ENCODE measurements at regions not wholly inside any gene's neighbourhood (a gene's known extent, or its start where the extent isn't known, plus 50 kb on each side); places are given as distances from the start of the nearest gene placed in this dataset.

DNA sequence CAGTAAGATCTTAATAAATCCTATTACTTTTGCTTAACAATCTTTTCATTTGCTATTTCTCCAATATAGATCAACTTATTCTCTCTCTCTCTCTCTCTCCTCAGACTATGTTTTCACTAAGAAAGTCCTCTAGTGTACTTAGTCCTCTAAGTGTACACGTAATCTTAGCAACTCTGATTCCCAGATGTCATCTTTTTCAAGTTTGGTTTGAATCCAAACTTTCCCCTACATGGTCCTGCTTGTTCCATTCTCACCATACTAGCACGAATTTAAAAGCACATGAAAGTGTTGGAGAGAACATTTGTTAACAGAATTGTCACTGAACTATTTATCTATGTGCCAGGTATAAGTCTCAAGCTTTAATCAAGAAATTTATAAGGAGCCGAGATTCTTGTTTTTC lies 202.9 kb downstream of the SPRY2 start:
- no peak for TF ChIP-seq EZH2 (IDR thresholded peaks at IDR 0.05; ENCODE audit: low read length)
- TF ChIP-seq, protein P1, sequence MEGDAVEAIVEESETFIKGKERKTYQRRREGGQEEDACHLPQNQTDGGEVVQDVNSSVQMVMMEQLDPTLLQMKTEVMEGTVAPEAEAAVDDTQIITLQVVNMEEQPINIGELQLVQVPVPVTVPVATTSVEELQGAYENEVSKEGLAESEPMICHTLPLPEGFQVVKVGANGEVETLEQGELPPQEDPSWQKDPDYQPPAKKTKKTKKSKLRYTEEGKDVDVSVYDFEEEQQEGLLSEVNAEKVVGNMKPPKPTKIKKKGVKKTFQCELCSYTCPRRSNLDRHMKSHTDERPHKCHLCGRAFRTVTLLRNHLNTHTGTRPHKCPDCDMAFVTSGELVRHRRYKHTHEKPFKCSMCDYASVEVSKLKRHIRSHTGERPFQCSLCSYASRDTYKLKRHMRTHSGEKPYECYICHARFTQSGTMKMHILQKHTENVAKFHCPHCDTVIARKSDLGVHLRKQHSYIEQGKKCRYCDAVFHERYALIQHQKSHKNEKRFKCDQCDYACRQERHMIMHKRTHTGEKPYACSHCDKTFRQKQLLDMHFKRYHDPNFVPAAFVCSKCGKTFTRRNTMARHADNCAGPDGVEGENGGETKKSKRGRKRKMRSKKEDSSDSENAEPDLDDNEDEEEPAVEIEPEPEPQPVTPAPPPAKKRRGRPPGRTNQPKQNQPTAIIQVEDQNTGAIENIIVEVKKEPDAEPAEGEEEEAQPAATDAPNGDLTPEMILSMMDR (optimal IDR thresholded peaks at IDR 0.05 in 1 of 3, IDR thresholded peaks at IDR 0.05 in 1 of 3, conservative IDR thresholded peaks at IDR 0.05 in 1 of 3; ENCODE audit: extremely low read depth in 1 of 3, insufficient read depth in 2 of 3, low read length in 3 of 3) = no peak

All from keratinocyte (primary cell).